H9 (cell line): ENCODE measurements at regions not wholly inside any gene's neighbourhood (a gene's known extent, or its start where the extent isn't known, plus 50 kb on each side); places are given as distances from the start of the nearest gene placed in this dataset.

Experiments used
- DNase-seq: peaks from one replicate; pipeline ENCODE4 v3.0.0-alpha.2; 2017
- H2AFZ ChIP-seq: one replicate; pipeline ENCODE4 v1.6.1; 2013; ENCODE audit warnings: mild to moderate bottlenecking, low read length, control low read depth, moderate library complexity
- H2AK5ac ChIP-seq: 2 replicates; pipeline ENCODE4 v1.6.1; 2013; ENCODE audit warnings: low read length, control low read depth, mixed read lengths; ENCODE audit not compliant: insufficient read length
- H2BK120ac ChIP-seq: one replicate; pipeline ENCODE4 v1.6.1; 2013; ENCODE audit warnings: low read depth, mild to moderate bottlenecking, low read length, control low read depth, inconsistent platforms; ENCODE audit not compliant: poor library complexity, severe bottlenecking
- H2BK12ac ChIP-seq: 2 replicates; pipeline ENCODE4 v1.6.1; 2013; ENCODE audit warnings: low read length, control low read depth, mixed read lengths, low read depth; ENCODE audit not compliant: insufficient read length
- H2BK15ac ChIP-seq: 2 replicates; pipeline ENCODE4 v1.6.1; 2013; ENCODE audit warnings: low read depth, low read length, control low read depth
- H2BK20ac ChIP-seq: one replicate; pipeline ENCODE4 v1.6.1; 2013; ENCODE audit warnings: low read depth, mild to moderate bottlenecking, low read length, control low read depth, inconsistent platforms; ENCODE audit not compliant: poor library complexity, severe bottlenecking
- H2BK5ac ChIP-seq: 2 replicates; pipeline ENCODE4 v1.6.1; 2013; ENCODE audit warnings: low read length, control low read depth, mixed read lengths; ENCODE audit not compliant: insufficient read length
- H3K14ac ChIP-seq: 2 replicates; pipeline ENCODE4 v1.6.1; 2013; ENCODE audit warnings: low read length, control low read depth; ENCODE audit not compliant: insufficient read depth
- H3K18ac ChIP-seq: 2 replicates; pipeline ENCODE4 v1.6.1; 2013; ENCODE audit warnings: low read depth, mild to moderate bottlenecking, mixed read lengths, low read length, control low read depth; ENCODE audit not compliant: insufficient read length
- H3K23ac ChIP-seq: 2 replicates; pipeline ENCODE4 v1.6.1; 2013; ENCODE audit warnings: low read length, control low read depth, mixed read lengths, low read depth; ENCODE audit not compliant: insufficient read length
- H3K23me2 ChIP-seq: 2 replicates; pipeline ENCODE4 v1.6.1; 2013; ENCODE audit warnings: low read depth, mild to moderate bottlenecking, mixed read lengths, low read length, control low read depth; ENCODE audit not compliant: insufficient read length, poor library complexity, severe bottlenecking
- H3K27ac ChIP-seq: 2 replicates; pipeline ENCODE4 v1.5.1; 2013; ENCODE audit warnings: low read length, control low read depth, mixed read lengths, low read depth; ENCODE audit not compliant: insufficient read length
- H3K27me3 ChIP-seq: 2 replicates; pipeline ENCODE4 v1.6.1; 2013; ENCODE audit warnings: low read length, control low read depth, inconsistent platforms; ENCODE audit not compliant: insufficient read depth
- H3K4ac ChIP-seq: 2 replicates; pipeline ENCODE4 v1.6.1; 2013; ENCODE audit warnings: low read depth, mild to moderate bottlenecking, control low read depth, inconsistent platforms, low read length, moderate library complexity
- H3K4me1 ChIP-seq: 2 replicates; pipeline ENCODE4 v1.6.1; 2013; ENCODE audit warnings: low read length, control low read depth, inconsistent platforms; ENCODE audit not compliant: insufficient read depth
- H3K4me2 ChIP-seq: 2 replicates; pipeline ENCODE4 v1.6.1; 2013; ENCODE audit warnings: low read length, control low read depth, mixed read lengths; ENCODE audit not compliant: insufficient read length, insufficient read depth
- H3K56ac ChIP-seq: 2 replicates; pipeline ENCODE4 v1.6.1; 2013; ENCODE audit warnings: low read depth, mild to moderate bottlenecking, mixed read lengths, low read length, control low read depth; ENCODE audit not compliant: insufficient read length
- H3K79me1 ChIP-seq: 2 replicates; pipeline ENCODE4 v1.6.1; 2013; ENCODE audit warnings: low read depth, mild to moderate bottlenecking, moderate library complexity, low read length, control low read depth, inconsistent platforms; ENCODE audit not compliant: insufficient read depth, poor library complexity, severe bottlenecking
- H3K79me2 ChIP-seq: 2 replicates; pipeline ENCODE4 v1.6.1; 2013; ENCODE audit warnings: low read length, control low read depth, inconsistent platforms; ENCODE audit not compliant: insufficient read depth
- H3K9ac ChIP-seq: 2 replicates; pipeline ENCODE4 v1.6.1; 2013; ENCODE audit warnings: low read length, control low read depth, mixed read lengths; ENCODE audit not compliant: insufficient read length; ENCODE audit errors: extremely low read depth
- H3K9me3 ChIP-seq: one replicate; pipeline ENCODE4 v1.6.1; 2013; ENCODE audit warnings: low read depth, low read length, inconsistent platforms; ENCODE audit not compliant: control insufficient read depth
- H3T11ph ChIP-seq: one replicate; pipeline ENCODE4 v1.6.1; 2013; ENCODE audit warnings: mild to moderate bottlenecking, low read length, control low read depth, inconsistent platforms
- H4K20me1 ChIP-seq: one replicate; pipeline ENCODE4 v1.6.1; 2013; ENCODE audit not compliant: control insufficient read depth, insufficient read length, insufficient read depth
- H4K5ac ChIP-seq: 2 replicates; pipeline ENCODE4 v1.6.1; 2013; ENCODE audit warnings: low read depth, mild to moderate bottlenecking, mixed read lengths, low read length, control low read depth; ENCODE audit not compliant: insufficient read length
- H4K8ac ChIP-seq: replicated peaks from 2 replicates; pipeline ENCODE4 v1.6.1; 2013; ENCODE audit warnings: low read length, control low read depth, mixed read lengths, low read depth; ENCODE audit not compliant: insufficient read length
- H4K91ac ChIP-seq: 2 replicates; pipeline ENCODE4 v1.6.1; 2013; ENCODE audit warnings: low read depth, mild to moderate bottlenecking, moderate library complexity, mixed read lengths, low read length, control low read depth; ENCODE audit not compliant: insufficient read length
- H3K27ac Mint-ChIP-seq, 3 experiments: 2 replicates in 2 of 3; 3 replicates in 1 of 3; pipeline ENCODE4 v1.8.0; 2020 to 2021; ENCODE audit warnings: mixed read lengths in 3 of 3, mild to moderate bottlenecking in 1 of 3, moderate library complexity in 1 of 3
- H3K27me3 Mint-ChIP-seq: 2 replicates; pipeline ENCODE4 v1.8.0; 2021; ENCODE audit warnings: low read depth, mild to moderate bottlenecking, moderate library complexity, mixed read lengths
- H3K36me3 Mint-ChIP-seq, 3 experiments: 2 replicates in 2 of 3; 3 replicates in 1 of 3; pipeline ENCODE4 v1.8.0; 2020 to 2021; ENCODE audit warnings: low read depth in 3 of 3, mixed read lengths in 3 of 3; ENCODE audit not compliant: insufficient read depth in 1 of 3
- H3K4me1 Mint-ChIP-seq, 2 experiments: 2 replicates each; pipeline ENCODE4 v1.8.0; 2020; ENCODE audit warnings: mixed read lengths in 2 of 2
- H3K4me3 Mint-ChIP-seq, 2 experiments: 2 replicates in 1 of 2; 3 replicates in 1 of 2; pipeline ENCODE4 v1.8.0; 2020 to 2021; ENCODE audit warnings: mild to moderate bottlenecking in 2 of 2, mixed read lengths in 2 of 2, moderate library complexity in 1 of 2
- H3K9me3 Mint-ChIP-seq, 2 experiments: 2 replicates in 1 of 2; 3 replicates in 1 of 2; pipeline ENCODE4 v1.8.0; 2020; ENCODE audit warnings: mild to moderate bottlenecking in 2 of 2, mixed read lengths in 2 of 2, moderate library complexity in 1 of 2
- CTCF ChIP-seq: fragments of 200-600 bp; sonication (generic); conservative IDR thresholded peaks from 3 replicates; pipeline ENCODE4 v1.8.0; 2021; ENCODE audit warnings: antibody characterized with exemption, mild to moderate bottlenecking
- WGBS: extraction: QIAGEN DNeasy Blood & Tissue Kit; methylation state at CpG from one replicate; pipeline ENCODE4 v1.1.7; 2013; ENCODE audit warnings: missing lambda C conversion rate, low lambda C conversion rate, mixed read lengths; ENCODE audit not compliant: insufficient read length; ENCODE audit errors: extremely low coverage; 5-methylcytosine and 5-hydroxymethylcytosine counted together

DNA sequence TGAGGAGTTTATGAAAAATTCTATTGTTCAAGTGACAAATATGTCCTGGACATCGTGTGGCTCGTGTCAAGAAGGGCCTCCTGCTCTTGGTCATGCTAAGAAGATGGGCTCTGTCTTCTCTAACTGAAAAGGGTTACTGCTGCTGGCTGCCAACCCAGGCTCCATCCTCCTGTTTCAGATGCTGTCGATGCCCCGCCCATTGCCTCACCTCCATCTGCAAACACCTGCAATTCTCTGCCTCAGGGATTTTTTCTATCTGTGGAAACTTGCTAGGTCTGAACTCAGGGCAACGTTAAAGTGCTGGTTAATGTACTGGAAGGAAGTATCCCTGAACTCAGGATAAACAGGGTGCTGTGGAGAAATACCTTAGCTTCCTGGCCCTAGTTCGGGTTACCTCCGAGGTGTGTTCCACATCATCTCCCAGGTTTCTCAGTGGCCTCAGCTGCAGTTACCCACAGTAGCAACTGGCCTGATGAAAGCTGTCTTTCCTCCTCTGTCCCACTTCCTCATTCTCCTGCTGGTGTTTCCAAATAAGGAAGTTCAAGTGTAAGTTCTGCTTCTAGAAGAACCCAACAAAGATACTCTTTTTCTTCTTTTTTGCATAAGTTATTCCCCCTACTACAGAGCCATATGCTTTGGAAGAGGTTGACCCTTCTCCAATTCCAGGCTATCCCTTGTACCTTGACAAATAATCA lies 151.7 kb upstream of the SMIM23 start:
- no peaks in the 10 kb centered on the region for H3K79me1 ChIP-seq
- H4K20me1 ChIP-seq: no peaks in the 10 kb centered on the region
- H2BK12ac ChIP-seq: no peak overlapping the region
- H3K4ac ChIP-seq: no peak overlapping the region
- H3K4me1 ChIP-seq: no peaks in the 10 kb centered on the region
- H3K23me2 ChIP-seq: no peaks in the 10 kb centered on the region
- peaks cover 3% of the 10 kb centered on the region; the same call in 1 of the 2 replicates for H3K27me3 ChIP-seq
- peaks cover 37% of the 10 kb centered on the region for H3K27me3 Mint-ChIP-seq
- TF ChIP-seq CTCF: no peak
- no peak overlapping the region for H4K8ac ChIP-seq
- no peak overlapping the region for H3T11ph ChIP-seq
- H3K4me1 Mint-ChIP-seq: peaks cover 5% of the 10 kb centered on the region in 2 experiments; a peak in 2 of 4 replicates
- H3K56ac ChIP-seq: no peak overlapping the region
- no peak overlapping the region for H2BK120ac ChIP-seq
- H3K9me3 ChIP-seq: no peaks in the 10 kb centered on the region
- H3K14ac ChIP-seq: no peak overlapping the region
- H3K18ac ChIP-seq: no peak overlapping the region
- H3K27ac Mint-ChIP-seq: no peak overlapping the region
- H3K9me3 Mint-ChIP-seq: no peaks in the 10 kb centered on the region
- H3K36me3 Mint-ChIP-seq: no peaks in the 10 kb centered on the region
- no peak overlapping the region for H2AFZ ChIP-seq
- no peak overlapping the region for H4K91ac ChIP-seq
- H3K27ac ChIP-seq: no peak overlapping the region
- no peak overlapping the region for H2BK20ac ChIP-seq
- no peaks in the 10 kb centered on the region for H3K79me2 ChIP-seq
- no peak overlapping the region for H4K5ac ChIP-seq
- no peak overlapping the region for H2BK15ac ChIP-seq
- no peak overlapping the region for H2BK5ac ChIP-seq
- no peak overlapping the region for H3K4me2 ChIP-seq
- WGBS: no CpG with 5 or more reads among the region's 7 CpGs
- H3K23ac ChIP-seq: no peak overlapping the region
- H3K9ac ChIP-seq: no peak overlapping the region
- no peak overlapping the region for H2AK5ac ChIP-seq
- no peak overlapping the region for H3K4me3 Mint-ChIP-seq
- DNase-seq: no peak
